Calu3 (cell line): ENCODE measurements at regions not wholly inside any gene's neighbourhood (a gene's known extent, or its start where the extent isn't known, plus 50 kb on each side); places are given as distances from the start of the nearest gene placed in this dataset.

Source experiments
- BruUV-seq: library from RNA; stranded (reverse); fragments of 400-500 nt; replicated peaks from 2 replicates; lab custom pipeline; 2021; lab: Mats Ljungman, UMichigan
- CTCF ChIA-PET: fragments of 300-600 bp; sonication (Branson Sonifier 250); formaldehyde crosslinking; loops from one replicate; lab custom pipeline; 2022; ENCODE audit warnings: antibody characterized with exemption; lab: Charles Lee
- DNase-seq: peaks from one replicate; pipeline ENCODE4 v3.0.0; 2022
- H3K27ac Mint-ChIP-seq: one replicate; pipeline ENCODE4 v1.8.0; 2022; ENCODE audit warnings: mixed read lengths; ENCODE audit not compliant: unreplicated experiment
- H3K27me3 Mint-ChIP-seq: one replicate; pipeline ENCODE4 v1.8.0; 2022; ENCODE audit warnings: mixed read lengths; ENCODE audit not compliant: unreplicated experiment
- H3K36me3 Mint-ChIP-seq: one replicate; pipeline ENCODE4 v1.8.0; 2022; ENCODE audit warnings: mild to moderate bottlenecking, moderate library complexity, mixed read lengths; ENCODE audit not compliant: insufficient read depth, unreplicated experiment
- H3K4me1 Mint-ChIP-seq: one replicate; pipeline ENCODE4 v1.8.0; 2022; ENCODE audit warnings: mild to moderate bottlenecking, low read depth, mixed read lengths; ENCODE audit not compliant: unreplicated experiment
- H3K4me3 Mint-ChIP-seq: one replicate; pipeline ENCODE4 v1.8.0; 2022; ENCODE audit warnings: mild to moderate bottlenecking, low read depth, moderate library complexity, mixed read lengths; ENCODE audit not compliant: unreplicated experiment
- H3K9me3 Mint-ChIP-seq: one replicate; pipeline ENCODE4 v1.8.0; 2022; ENCODE audit warnings: low read depth, mixed read lengths; ENCODE audit not compliant: unreplicated experiment
- intact Hi-C: fragments of 100-400 bp; cut with micrococcal nuclease; formaldehyde crosslinking; loops from one replicate; pipeline ENCODE4 v1.10.0; 2022; ENCODE audit not compliant: unreplicated experiment
- TF ChIP-seq, protein P1 (sequence below): fragments of 200-600 bp; IDR thresholded peaks from one replicate; pipeline ENCODE4 v1.8.0; 2022; ENCODE audit warnings: antibody characterized with exemption; ENCODE audit not compliant: unreplicated experiment

DNA sequence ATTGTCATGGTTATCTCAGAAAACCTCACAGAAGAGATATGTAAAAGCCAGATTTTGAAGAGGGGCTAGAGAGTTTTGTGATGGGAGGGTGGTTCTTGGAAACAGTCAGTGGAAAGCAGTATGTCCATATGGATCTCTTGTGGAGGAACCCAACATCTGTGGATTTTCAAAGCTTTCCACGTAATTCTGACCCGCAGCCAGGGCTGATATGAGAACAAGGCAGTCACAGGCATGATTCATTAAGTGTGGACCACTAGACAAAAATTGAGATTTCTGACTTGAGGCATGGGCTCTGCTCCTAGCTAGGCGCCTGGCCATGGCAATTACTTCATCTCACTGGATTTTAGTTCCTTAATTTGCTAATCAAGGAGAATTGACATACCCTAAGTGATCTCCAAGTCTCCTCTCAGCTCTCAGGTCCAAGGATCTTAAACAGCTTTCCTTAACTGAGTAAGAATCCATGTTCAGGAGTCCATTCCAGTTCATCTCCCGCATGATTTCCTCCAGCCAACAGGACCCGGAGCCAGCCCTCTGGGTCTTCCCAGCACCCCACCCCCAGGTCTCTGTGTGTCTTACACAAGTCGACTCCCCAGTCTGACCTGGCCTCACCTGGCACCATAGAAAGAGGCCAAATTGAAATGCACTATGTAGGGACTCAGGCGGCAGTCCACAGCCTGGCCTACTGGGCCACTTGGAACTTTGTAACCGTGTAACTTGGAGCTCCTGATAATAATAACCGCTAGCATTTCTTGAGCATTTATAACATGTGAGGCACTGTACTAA is 176.3 kb upstream of the PARP11 start:
- DNase-seq = no peak
- Mint-ChIP-seq H3K27ac (no peak overlapping the region), H3K27me3 (peaks cover 96% of the 10 kb centered on the region), H3K36me3 (no peaks in the 10 kb centered on the region), H3K4me3 (no peak overlapping the region), H3K9me3 (no peaks in the 10 kb centered on the region), H3K4me1 (no peaks in the 10 kb centered on the region)
- no TSS peak for BruUV-seq
- TF ChIP-seq, protein P1, sequence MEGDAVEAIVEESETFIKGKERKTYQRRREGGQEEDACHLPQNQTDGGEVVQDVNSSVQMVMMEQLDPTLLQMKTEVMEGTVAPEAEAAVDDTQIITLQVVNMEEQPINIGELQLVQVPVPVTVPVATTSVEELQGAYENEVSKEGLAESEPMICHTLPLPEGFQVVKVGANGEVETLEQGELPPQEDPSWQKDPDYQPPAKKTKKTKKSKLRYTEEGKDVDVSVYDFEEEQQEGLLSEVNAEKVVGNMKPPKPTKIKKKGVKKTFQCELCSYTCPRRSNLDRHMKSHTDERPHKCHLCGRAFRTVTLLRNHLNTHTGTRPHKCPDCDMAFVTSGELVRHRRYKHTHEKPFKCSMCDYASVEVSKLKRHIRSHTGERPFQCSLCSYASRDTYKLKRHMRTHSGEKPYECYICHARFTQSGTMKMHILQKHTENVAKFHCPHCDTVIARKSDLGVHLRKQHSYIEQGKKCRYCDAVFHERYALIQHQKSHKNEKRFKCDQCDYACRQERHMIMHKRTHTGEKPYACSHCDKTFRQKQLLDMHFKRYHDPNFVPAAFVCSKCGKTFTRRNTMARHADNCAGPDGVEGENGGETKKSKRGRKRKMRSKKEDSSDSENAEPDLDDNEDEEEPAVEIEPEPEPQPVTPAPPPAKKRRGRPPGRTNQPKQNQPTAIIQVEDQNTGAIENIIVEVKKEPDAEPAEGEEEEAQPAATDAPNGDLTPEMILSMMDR = no peak
- CTCF ChIA-PET = no interaction called here
- intact Hi-C loops = no loop called here

- CTCF ChIA-PET = interaction anchor here (0.6 to 0.7 kb wide), 2 partner anchors 42 to 48 kb away, joined by 3 to 12 read pairs; no protein-coding TSS in a partner anchor
- H3K27me3 Mint-ChIP-seq = peaks cover 96% of the 10 kb centered on the region
- DNase-seq = no peak
Observed at GRCh38 chr12:4047421-4047820, 174.2 kb upstream of the PARP11 start.

DNA sequence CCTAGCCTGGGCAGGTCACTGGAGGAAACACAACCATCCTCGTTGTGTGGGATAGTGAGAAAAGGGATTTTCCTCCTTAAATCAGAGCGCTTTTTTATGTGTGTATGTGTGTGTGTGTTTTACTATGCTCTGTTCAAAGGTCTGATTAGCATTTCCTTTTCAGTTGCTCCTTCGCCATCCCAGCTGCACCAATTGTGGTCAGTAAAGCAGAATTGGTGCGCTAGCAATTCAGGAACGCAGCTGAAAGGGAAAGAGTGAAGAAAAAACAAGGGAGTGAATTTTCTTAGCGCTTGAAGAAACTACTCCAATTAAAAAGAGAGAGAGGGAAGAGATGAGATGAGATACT is 173.3 kb upstream of the PARP11 start:
- Mint-ChIP-seq H3K9me3 (no peaks in the 10 kb centered on the region), H3K4me1 (no peaks in the 10 kb centered on the region), H3K27ac (no peak overlapping the region), H3K27me3 (peaks cover 96% of the 10 kb centered on the region), H3K4me3 (no peak overlapping the region), H3K36me3 (no peaks in the 10 kb centered on the region)
- no TSS peak for BruUV-seq
- CTCF ChIA-PET = interaction anchor here (0.7 kb wide), 1 partner anchor 84 kb away, joined by 3 read pairs; no protein-coding TSS in a partner anchor
- no peak for DNase-seq
- TF ChIP-seq, protein P1 = no peak
- intact Hi-C loops = no loop called here

More at GRCh38 chr12:4047421-4047820, 174.2 kb upstream of the PARP11 start:
- intact Hi-C loops = no loop called here
- no peaks in the 10 kb centered on the region for H3K4me1 Mint-ChIP-seq
- no peak overlapping the region for H3K4me3 Mint-ChIP-seq
- H3K36me3 Mint-ChIP-seq = no peaks in the 10 kb centered on the region
- no peaks in the 10 kb centered on the region for H3K9me3 Mint-ChIP-seq
- no peak overlapping the region for H3K27ac Mint-ChIP-seq
- BruUV-seq = no TSS peak
- TF ChIP-seq, protein P1 = no peak

DNA sequence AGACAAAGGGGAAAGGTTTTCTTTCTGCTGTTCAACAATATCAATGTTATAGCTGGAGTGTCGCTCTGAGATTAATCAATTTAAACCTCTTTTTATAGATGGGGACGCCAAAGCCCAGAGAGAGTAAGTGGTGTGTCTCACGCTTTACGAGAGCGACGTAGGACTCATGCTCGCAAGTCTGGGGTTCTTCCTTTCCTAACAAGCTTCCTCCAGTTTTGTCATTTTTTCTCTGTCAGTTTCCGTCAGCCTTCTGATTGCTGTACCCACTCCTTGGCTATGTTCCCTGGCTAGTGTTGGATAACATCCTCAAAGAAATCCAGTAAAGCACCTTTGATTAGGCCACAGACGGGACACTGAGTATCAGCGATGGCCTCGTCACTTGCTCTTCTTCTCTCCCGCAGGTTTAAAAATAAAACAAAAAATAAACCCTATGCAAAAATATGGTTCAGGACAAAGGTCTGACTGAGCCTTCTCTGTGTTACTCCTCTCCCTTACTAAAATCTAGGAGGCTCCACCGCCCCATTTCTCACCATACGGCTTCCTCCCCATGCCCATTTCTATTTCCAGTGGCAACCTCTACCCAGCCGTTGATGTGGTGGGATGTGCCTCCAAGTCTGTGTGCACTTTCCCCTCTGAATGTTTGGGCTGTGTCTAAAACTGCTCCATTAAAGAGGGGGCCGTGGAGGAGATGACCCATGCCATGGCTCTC is 172.7 kb upstream of the PARP11 start:
- Mint-ChIP-seq H3K36me3 (no peaks in the 10 kb centered on the region), H3K27me3 (peaks cover 96% of the 10 kb centered on the region), H3K4me3 (no peak overlapping the region), H3K9me3 (no peaks in the 10 kb centered on the region), H3K27ac (no peak overlapping the region), H3K4me1 (no peaks in the 10 kb centered on the region)
- no peak for DNase-seq
- CTCF ChIA-PET = interaction anchor here (0.6 to 0.7 kb wide), 3 partner anchors 41 to 825 kb away, joined by 3 to 5 read pairs (median 3); no protein-coding TSS in a partner anchor
- TF ChIP-seq, protein P1 = no peak
- BruUV-seq = no TSS peak
- intact Hi-C loops = no loop called here
